K562 (cell line): ENCODE measurements at regions not wholly inside any gene's neighbourhood (a gene's known extent, or its start where the extent isn't known, plus 50 kb on each side); places are given as distances from the start of the nearest gene placed in this dataset.

Source experiments
- ELF1 ChIP-seq: fragments of 200-800 bp; sonication (Bioruptor generic); IDR thresholded peaks from 2 replicates; pipeline ENCODE4 v1.6.1; 2016; ENCODE audit warnings: missing genetic modification characterization, missing compliant biosample characterization
- ETV6 ChIP-seq, 3 experiments: fragments of 150-350 bp in 1 of 3; sonication (generic) in 1 of 3; formaldehyde crosslinking in 1 of 3; IDR thresholded peaks; 2 replicates each; pipeline versions ENCODE4 v1.6.1 to v1.8.0; 2014 to 2022; ENCODE audit warnings: borderline replicate concordance in 2 of 3, low read depth in 2 of 3, antibody characterized with exemption in 1 of 3, low read length in 1 of 3, mild to moderate bottlenecking in 1 of 3, missing genetic modification reagents in 1 of 3
- HOXB6 ChIP-seq: fragments of 250-450 bp; sonication (Bioruptor Pico); IDR thresholded peaks from 2 replicates; pipeline ENCODE4 v1.5.1; 2022; ENCODE audit warnings: mild to moderate bottlenecking, borderline replicate concordance
- NCOA1 ChIP-seq: fragments of 450-650 bp; IDR thresholded peaks from 2 replicates; pipeline ENCODE4 v1.6.1; 2016; ENCODE audit warnings: low read depth
- NUFIP1 ChIP-seq: fragments of 450-650 bp; IDR thresholded peaks from 2 replicates; pipeline ENCODE4 v1.6.1; 2018; ENCODE audit not compliant: partially characterized antibody
- POLR2AphosphoS5 ChIP-seq: IDR thresholded peaks from 2 replicates; pipeline ENCODE4 v1.6.1; 2011; ENCODE audit warnings: mild to moderate bottlenecking, low read depth, low read length, moderate library complexity; ENCODE audit not compliant: control insufficient read depth, insufficient read depth
- RFX1 ChIP-seq: fragments of 450-650 bp; IDR thresholded peaks from 2 replicates; pipeline ENCODE4 v1.6.1; 2016; ENCODE audit warnings: mild to moderate bottlenecking, moderate library complexity
- SIRT6 ChIP-seq: IDR thresholded peaks from one replicate; pipeline ENCODE4 v1.6.1; 2012; ENCODE audit warnings: low read depth, mild to moderate bottlenecking, control low read depth, inconsistent platforms, low read length, moderate library complexity
- SREBF1 ChIP-seq: fragments of 150-350 bp; IDR thresholded peaks from 2 replicates; pipeline ENCODE4 v1.6.1; 2014; ENCODE audit warnings: antibody characterized with exemption, low read depth, low read length, borderline replicate concordance
- SRSF1 ChIP-seq: fragments of 200-400 bp; formaldehyde crosslinking; IDR thresholded peaks from 2 replicates; pipeline ENCODE4 v1.6.1; 2017; ENCODE audit warnings: mild to moderate bottlenecking, low read depth, low read length, moderate library complexity
- TCF7 ChIP-seq: sonication (generic); IDR thresholded peaks from 2 replicates; pipeline ENCODE4 v1.6.1; 2016; ENCODE audit warnings: antibody characterized with exemption, borderline replicate concordance
- TCF7L2 ChIP-seq: fragments of 150-350 bp; IDR thresholded peaks from 2 replicates; pipeline ENCODE4 v1.6.1; 2016; ENCODE audit warnings: low read depth, mild to moderate bottlenecking, low read length, moderate library complexity
- ZNF436 ChIP-seq: fragments of 250-450, 450-650 bp; sonication (Bioruptor Pico); formaldehyde crosslinking; IDR thresholded peaks from 2 replicates; pipeline ENCODE4 v1.7.0; 2020; ENCODE audit warnings: mild to moderate bottlenecking
- ZNF589 ChIP-seq: fragments of 200-800 bp; sonication (Bioruptor generic); IDR thresholded peaks from 2 replicates; pipeline ENCODE4 v1.6.1; 2016; ENCODE audit warnings: low read depth, missing genetic modification characterization, missing compliant biosample characterization
- ZNF79 ChIP-seq: fragments of 250-450 bp; sonication (Bioruptor Pico); IDR thresholded peaks from 2 replicates; pipeline ENCODE4 v1.4.0; 2020; ENCODE audit warnings: low read depth, mild to moderate bottlenecking, moderate library complexity
- TF ChIP-seq, protein P1 (sequence below): IDR thresholded peaks from 3 replicates; pipeline ENCODE4 v1.6.1; 2011; ENCODE audit warnings: borderline replicate concordance, mild to moderate bottlenecking; ENCODE audit not compliant: insufficient read length, insufficient read depth
- TF ChIP-seq, protein P2 (sequence below): fragments of 200-800 bp; sonication (Bioruptor generic); IDR thresholded peaks from 2 replicates; pipeline ENCODE4 v1.6.1; 2017; ENCODE audit warnings: missing genetic modification characterization, missing compliant biosample characterization
- TF ChIP-seq, protein P3 (sequence below): fragments of 150-350 bp; IDR thresholded peaks from 2 replicates; pipeline ENCODE4 v1.6.1; 2014; ENCODE audit warnings: low read depth, mild to moderate bottlenecking, low read length, borderline replicate concordance
- TF ChIP-seq, protein P4 (sequence below): fragments of 250-450 bp; sonication (Bioruptor Pico); IDR thresholded peaks from 2 replicates; pipeline ENCODE4 v1.8.0; 2021; ENCODE audit warnings: borderline replicate concordance, mild to moderate bottlenecking, moderate library complexity; ENCODE audit not compliant: poor library complexity, severe bottlenecking

DNA sequence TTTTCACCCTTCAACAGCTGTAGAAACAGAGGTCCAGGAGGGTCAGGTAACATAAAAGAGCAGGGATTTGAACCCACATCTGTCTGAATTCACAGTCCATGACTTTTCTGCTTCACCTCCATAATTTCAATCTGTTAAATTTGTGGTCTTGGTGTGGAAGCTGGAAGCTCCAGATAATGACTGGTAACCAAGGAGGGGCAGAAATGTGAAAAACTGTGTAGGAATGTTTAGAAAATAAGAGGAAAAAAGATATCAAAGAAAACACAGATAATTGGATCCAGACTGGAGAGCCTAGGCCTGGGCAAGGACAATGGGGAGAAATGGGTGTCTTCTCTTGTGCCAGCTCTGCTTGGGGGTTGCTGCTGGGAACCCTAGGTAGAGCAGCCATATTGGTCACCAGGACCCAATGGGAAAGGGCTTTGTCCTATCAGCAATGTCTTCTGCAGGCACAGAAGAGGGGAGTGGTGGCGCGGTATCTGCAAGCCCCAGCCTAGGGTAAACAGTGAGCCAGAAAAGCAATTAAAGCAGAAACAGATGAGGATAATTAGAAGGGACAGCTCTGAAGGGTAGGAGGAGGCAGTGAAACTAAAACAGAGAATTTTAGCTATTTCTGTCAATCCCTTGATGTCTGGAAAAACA is 54.3 kb upstream of the CCDC91 start (continued):
- TF ChIP-seq ETV6 (IDR thresholded peaks at IDR 0.05; ENCODE audit: borderline replicate concordance in 1 of 2, low read depth in 2 of 2, low read length in 1 of 2) (no peak), ETV6 (CRISPR knock-in tag; IDR thresholded peaks at IDR 0.05; ENCODE audit: borderline replicate concordance) (no peak), POLR2AphosphoS5 (peak; percentile 93), SRSF1 (no peak), RFX1 (no peak; the same call in 1 of the 2 replicates), TCF7 (no peak), NCOA1 (peak; percentile 65; the same call in 1 of the 2 replicates), ZNF79 (CRISPR knock-in tag) (no peak), HOXB6 (CRISPR knock-in tag) (no peak), NUFIP1 (no peak), TCF7L2 (no peak), SIRT6 (no peak), ELF1 (tag) (no peak), SREBF1 (no peak), ZNF589 (no peak), ZNF436 (CRISPR knock-in tag) (no peak)
- TF ChIP-seq, protein P1, sequence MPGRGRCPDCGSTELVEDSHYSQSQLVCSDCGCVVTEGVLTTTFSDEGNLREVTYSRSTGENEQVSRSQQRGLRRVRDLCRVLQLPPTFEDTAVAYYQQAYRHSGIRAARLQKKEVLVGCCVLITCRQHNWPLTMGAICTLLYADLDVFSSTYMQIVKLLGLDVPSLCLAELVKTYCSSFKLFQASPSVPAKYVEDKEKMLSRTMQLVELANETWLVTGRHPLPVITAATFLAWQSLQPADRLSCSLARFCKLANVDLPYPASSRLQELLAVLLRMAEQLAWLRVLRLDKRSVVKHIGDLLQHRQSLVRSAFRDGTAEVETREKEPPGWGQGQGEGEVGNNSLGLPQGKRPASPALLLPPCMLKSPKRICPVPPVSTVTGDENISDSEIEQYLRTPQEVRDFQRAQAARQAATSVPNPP = no peak
- TF ChIP-seq, protein P2, sequence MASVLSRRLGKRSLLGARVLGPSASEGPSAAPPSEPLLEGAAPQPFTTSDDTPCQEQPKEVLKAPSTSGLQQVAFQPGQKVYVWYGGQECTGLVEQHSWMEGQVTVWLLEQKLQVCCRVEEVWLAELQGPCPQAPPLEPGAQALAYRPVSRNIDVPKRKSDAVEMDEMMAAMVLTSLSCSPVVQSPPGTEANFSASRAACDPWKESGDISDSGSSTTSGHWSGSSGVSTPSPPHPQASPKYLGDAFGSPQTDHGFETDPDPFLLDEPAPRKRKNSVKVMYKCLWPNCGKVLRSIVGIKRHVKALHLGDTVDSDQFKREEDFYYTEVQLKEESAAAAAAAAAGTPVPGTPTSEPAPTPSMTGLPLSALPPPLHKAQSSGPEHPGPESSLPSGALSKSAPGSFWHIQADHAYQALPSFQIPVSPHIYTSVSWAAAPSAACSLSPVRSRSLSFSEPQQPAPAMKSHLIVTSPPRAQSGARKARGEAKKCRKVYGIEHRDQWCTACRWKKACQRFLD (CRISPR knock-in tag) = no peak
- TF ChIP-seq, protein P3, sequence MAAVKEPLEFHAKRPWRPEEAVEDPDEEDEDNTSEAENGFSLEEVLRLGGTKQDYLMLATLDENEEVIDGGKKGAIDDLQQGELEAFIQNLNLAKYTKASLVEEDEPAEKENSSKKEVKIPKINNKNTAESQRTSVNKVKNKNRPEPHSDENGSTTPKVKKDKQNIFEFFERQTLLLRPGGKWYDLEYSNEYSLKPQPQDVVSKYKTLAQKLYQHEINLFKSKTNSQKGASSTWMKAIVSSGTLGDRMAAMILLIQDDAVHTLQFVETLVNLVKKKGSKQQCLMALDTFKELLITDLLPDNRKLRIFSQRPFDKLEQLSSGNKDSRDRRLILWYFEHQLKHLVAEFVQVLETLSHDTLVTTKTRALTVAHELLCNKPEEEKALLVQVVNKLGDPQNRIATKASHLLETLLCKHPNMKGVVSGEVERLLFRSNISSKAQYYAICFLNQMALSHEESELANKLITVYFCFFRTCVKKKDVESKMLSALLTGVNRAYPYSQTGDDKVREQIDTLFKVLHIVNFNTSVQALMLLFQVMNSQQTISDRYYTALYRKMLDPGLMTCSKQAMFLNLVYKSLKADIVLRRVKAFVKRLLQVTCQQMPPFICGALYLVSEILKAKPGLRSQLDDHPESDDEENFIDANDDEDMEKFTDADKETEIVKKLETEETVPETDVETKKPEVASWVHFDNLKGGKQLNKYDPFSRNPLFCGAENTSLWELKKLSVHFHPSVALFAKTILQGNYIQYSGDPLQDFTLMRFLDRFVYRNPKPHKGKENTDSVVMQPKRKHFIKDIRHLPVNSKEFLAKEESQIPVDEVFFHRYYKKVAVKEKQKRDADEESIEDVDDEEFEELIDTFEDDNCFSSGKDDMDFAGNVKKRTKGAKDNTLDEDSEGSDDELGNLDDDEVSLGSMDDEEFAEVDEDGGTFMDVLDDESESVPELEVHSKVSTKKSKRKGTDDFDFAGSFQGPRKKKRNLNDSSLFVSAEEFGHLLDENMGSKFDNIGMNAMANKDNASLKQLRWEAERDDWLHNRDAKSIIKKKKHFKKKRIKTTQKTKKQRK = no peak
- TF ChIP-seq, protein P4, sequence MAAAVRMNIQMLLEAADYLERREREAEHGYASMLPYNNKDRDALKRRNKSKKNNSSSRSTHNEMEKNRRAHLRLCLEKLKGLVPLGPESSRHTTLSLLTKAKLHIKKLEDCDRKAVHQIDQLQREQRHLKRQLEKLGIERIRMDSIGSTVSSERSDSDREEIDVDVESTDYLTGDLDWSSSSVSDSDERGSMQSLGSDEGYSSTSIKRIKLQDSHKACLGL (CRISPR knock-in tag) = no peak
